HCT116 (cell line): ENCODE measurements at regions not wholly inside any gene's neighbourhood (a gene's known extent, or its start where the extent isn't known, plus 50 kb on each side); places are given as distances from the start of the nearest gene placed in this dataset.

Experiments
- CTCF ChIP-seq, 3 experiments: fragments of 200-600 bp in 1 of 3; sonication (generic) in 1 of 3; IDR thresholded peaks in 2 of 3; conservative IDR thresholded peaks in 1 of 3; 2 replicates each; pipeline ENCODE4 v1.5.1; 2012 to 2017; ENCODE audit warnings: low read depth in 2 of 3, low read length in 2 of 3, antibody characterized with exemption in 1 of 3, borderline replicate concordance in 1 of 3, control low read depth in 1 of 3, mild to moderate bottlenecking in 1 of 3, mixed read lengths in 1 of 3, mixed run types in 1 of 3, moderate library complexity in 1 of 3; ENCODE audit not compliant: insufficient read depth in 1 of 3
- SIN3A ChIP-seq: IDR thresholded peaks from 2 replicates; pipeline ENCODE4 v1.6.1; 2012; ENCODE audit warnings: low read depth
- YY1 ChIP-seq: IDR thresholded peaks from 2 replicates; pipeline ENCODE4 v1.6.1; 2011; ENCODE audit warnings: low read length, low read depth, moderate library complexity, mild to moderate bottlenecking; ENCODE audit not compliant: insufficient replicate concordance; ENCODE audit errors: extremely low read depth

DNA sequence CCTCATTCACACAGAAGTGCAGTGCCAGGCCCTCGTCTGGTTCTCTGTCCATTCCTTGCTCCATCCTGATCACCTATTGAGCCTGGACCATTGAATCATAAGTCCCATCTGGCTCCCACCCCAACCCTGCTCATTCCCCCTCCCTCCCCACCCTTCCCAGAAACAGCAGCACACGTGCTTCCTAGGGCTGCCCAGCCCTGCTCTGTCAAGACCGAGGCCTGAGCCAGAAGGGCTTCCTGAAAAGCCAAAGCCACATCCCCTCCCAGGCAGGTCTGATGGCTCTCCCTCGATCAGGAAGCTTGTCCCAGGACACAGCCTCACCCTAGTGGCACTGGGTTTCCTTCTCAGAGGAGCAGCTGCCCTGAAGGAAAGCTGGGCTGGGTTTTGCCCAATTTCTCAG, 79.8 kb upstream of the FZD7 start:
- no peak for TF ChIP-seq CTCF (IDR thresholded peaks at IDR 0.05 in 2 of 3, conservative IDR thresholded peaks at IDR 0.05 in 1 of 3; ENCODE audit: borderline replicate concordance in 1 of 3, insufficient read depth in 1 of 3, low read depth in 2 of 3, low read length in 2 of 3)
- TF ChIP-seq SIN3A: no peak
- TF ChIP-seq YY1: no peak
